Prostate gland (tissue), 2 donors: ENCODE measurements at regions not wholly inside any gene's neighbourhood (a gene's known extent, or its start where the extent isn't known, plus 50 kb on each side); places are given as distances from the start of the nearest gene placed in this dataset.
"Not testable (repeated sequence)": the region's sequence is repeated elsewhere in the genome, so short reads cannot be mapped to it uniquely, and the experiment has no call there.

Source experiments
- POLR2A ChIP-seq: fragments of 450-650 bp; IDR thresholded peaks from one replicate; pipeline ENCODE4 v1.6.1; 2016; ENCODE audit warnings: antibody characterized with exemption, mild to moderate bottlenecking
- POLR2AphosphoS5 ChIP-seq: sonication (generic); formaldehyde crosslinking; IDR thresholded peaks from one replicate; pipeline ENCODE4 v1.6.1; 2017; ENCODE audit warnings: antibody characterized with exemption
- TF ChIP-seq, protein P1 (sequence below), 4 experiments: fragments of 200-600 bp in 2 of 4; fragments of 450-650 bp in 2 of 4; sonication (generic) in 2 of 4; IDR thresholded peaks; 1 replicate in 3 of 4; 2 replicates in 1 of 4; pipeline ENCODE4 v1.5.1; 2016 to 2019; ENCODE audit warnings: antibody characterized with exemption in 4 of 4, mild to moderate bottlenecking in 2 of 4, moderate library complexity in 2 of 4

DNA sequence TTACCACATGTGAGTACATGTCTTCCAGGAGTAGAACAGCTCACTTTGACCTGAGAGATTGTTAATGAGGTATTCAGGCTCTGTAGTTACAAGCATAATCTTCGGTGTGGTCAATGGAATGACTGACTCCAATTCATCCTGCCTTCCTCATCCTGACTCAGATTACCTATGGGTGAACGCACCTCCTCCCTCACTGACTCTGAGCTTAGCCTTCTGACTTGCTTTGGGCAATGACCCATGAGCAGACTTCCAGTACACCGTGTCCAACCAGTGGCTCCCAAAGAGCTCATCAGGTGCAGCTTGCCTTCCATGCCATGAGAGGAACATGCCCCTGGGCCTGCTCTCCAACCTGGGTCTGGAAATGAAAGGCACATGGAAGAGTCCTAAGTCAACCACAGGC is 361.0 kb upstream of the FRG1 start:
- TF ChIP-seq, protein P1, sequence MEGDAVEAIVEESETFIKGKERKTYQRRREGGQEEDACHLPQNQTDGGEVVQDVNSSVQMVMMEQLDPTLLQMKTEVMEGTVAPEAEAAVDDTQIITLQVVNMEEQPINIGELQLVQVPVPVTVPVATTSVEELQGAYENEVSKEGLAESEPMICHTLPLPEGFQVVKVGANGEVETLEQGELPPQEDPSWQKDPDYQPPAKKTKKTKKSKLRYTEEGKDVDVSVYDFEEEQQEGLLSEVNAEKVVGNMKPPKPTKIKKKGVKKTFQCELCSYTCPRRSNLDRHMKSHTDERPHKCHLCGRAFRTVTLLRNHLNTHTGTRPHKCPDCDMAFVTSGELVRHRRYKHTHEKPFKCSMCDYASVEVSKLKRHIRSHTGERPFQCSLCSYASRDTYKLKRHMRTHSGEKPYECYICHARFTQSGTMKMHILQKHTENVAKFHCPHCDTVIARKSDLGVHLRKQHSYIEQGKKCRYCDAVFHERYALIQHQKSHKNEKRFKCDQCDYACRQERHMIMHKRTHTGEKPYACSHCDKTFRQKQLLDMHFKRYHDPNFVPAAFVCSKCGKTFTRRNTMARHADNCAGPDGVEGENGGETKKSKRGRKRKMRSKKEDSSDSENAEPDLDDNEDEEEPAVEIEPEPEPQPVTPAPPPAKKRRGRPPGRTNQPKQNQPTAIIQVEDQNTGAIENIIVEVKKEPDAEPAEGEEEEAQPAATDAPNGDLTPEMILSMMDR (IDR thresholded peaks at IDR 0.05): not testable (repeated sequence)
- TF ChIP-seq POLR2AphosphoS5, POLR2A: not testable (repeated sequence)
